NB4 (cell line): ENCODE measurements at regions not wholly inside any gene's neighbourhood (a gene's known extent, or its start where the extent isn't known, plus 50 kb on each side); places are given as distances from the start of the nearest gene placed in this dataset.

Experiments used
- DNase-seq: peaks from one replicate; pipeline ENCODE4 v3.0.0; 2010; ENCODE audit warnings: low read depth
- H3K4me3 ChIP-seq: one replicate; pipeline ENCODE4 v1.5.1; 2011; ENCODE audit warnings: mild to moderate bottlenecking, low read depth, low read length, moderate library complexity
- MYC ChIP-seq: IDR thresholded peaks from 2 replicates; pipeline ENCODE4 v1.6.1; 2011; ENCODE audit warnings: low read depth, low read length
- POLR2A ChIP-seq: IDR thresholded peaks from 2 replicates; pipeline ENCODE4 v1.6.1; 2011; ENCODE audit warnings: mild to moderate bottlenecking; ENCODE audit not compliant: insufficient read length; ENCODE audit errors: extremely low read depth
- TF ChIP-seq, protein P1 (sequence below): IDR thresholded peaks from one replicate; pipeline ENCODE4 v1.5.1; 2012; ENCODE audit warnings: low read depth, low read length
- TF ChIP-seq, protein P2 (sequence below): IDR thresholded peaks from 2 replicates; pipeline ENCODE4 v1.6.1; 2011; ENCODE audit warnings: low read depth, low read length

DNA sequence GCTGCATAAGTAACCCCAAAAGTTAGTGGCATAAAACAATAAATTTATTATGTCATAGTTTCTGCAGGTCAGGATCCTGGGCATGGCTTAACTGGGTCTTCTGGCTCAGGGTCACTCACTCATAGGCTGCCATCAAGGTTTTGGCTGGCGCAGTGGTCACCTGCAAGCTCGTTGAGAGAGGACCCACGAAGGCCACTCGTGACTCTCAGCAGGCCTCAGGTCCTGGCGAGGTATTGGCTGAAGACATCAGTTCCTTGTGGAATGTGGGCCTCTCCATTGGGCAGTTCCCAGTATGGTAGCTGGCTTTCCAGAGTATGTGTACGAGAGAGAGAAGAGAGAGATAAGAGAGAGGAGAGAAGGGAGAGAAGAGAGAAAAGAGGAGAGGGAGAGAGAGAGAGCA is 138.3 kb upstream of the KLF14 start:
- no peak for DNase-seq
- no peak overlapping the region for H3K4me3 ChIP-seq
- TF ChIP-seq, protein P1, sequence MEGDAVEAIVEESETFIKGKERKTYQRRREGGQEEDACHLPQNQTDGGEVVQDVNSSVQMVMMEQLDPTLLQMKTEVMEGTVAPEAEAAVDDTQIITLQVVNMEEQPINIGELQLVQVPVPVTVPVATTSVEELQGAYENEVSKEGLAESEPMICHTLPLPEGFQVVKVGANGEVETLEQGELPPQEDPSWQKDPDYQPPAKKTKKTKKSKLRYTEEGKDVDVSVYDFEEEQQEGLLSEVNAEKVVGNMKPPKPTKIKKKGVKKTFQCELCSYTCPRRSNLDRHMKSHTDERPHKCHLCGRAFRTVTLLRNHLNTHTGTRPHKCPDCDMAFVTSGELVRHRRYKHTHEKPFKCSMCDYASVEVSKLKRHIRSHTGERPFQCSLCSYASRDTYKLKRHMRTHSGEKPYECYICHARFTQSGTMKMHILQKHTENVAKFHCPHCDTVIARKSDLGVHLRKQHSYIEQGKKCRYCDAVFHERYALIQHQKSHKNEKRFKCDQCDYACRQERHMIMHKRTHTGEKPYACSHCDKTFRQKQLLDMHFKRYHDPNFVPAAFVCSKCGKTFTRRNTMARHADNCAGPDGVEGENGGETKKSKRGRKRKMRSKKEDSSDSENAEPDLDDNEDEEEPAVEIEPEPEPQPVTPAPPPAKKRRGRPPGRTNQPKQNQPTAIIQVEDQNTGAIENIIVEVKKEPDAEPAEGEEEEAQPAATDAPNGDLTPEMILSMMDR = no peak
- TF ChIP-seq, protein P2, sequence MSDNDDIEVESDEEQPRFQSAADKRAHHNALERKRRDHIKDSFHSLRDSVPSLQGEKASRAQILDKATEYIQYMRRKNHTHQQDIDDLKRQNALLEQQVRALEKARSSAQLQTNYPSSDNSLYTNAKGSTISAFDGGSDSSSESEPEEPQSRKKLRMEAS = no peak
- no peak for TF ChIP-seq MYC
- no peak for TF ChIP-seq POLR2A

DNA sequence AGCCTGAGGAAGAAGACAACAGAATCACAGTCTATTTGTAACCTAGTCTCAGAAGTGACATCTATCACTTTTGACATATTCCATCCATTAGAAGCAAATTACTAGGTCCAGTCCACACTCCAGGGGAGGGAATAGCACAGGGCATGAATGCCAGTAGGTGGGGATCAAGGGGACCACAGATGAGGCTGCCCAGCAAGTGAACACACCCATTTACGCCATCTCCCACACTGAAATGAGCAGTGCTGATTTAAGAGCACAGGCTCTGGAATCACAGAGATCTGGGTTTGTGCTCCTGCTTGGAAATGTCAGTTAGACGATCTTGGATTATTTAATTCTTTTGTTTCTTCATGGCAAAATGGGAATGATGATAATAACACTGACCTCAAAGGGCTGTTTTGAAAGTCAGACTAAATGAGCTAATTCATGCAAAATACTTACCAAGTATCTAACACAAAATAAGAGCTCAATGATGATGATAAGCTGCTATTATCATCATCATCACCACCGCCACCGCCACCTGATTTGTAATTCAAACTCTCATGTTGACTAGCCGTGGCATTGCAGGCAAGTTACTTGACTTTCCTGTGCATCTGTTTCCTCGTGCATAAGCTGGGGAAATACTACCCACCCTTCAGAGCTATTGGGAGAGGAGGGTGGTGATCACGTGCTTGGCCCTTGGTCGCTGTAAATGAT is 138.9 kb upstream of the KLF14 start:
- H3K4me3 ChIP-seq = no peak overlapping the region
- DNase-seq = no peak
- TF ChIP-seq, protein P2 = no peak
- TF ChIP-seq MYC (no peak), POLR2A (no peak)
- TF ChIP-seq, protein P1 = no peak

DNA sequence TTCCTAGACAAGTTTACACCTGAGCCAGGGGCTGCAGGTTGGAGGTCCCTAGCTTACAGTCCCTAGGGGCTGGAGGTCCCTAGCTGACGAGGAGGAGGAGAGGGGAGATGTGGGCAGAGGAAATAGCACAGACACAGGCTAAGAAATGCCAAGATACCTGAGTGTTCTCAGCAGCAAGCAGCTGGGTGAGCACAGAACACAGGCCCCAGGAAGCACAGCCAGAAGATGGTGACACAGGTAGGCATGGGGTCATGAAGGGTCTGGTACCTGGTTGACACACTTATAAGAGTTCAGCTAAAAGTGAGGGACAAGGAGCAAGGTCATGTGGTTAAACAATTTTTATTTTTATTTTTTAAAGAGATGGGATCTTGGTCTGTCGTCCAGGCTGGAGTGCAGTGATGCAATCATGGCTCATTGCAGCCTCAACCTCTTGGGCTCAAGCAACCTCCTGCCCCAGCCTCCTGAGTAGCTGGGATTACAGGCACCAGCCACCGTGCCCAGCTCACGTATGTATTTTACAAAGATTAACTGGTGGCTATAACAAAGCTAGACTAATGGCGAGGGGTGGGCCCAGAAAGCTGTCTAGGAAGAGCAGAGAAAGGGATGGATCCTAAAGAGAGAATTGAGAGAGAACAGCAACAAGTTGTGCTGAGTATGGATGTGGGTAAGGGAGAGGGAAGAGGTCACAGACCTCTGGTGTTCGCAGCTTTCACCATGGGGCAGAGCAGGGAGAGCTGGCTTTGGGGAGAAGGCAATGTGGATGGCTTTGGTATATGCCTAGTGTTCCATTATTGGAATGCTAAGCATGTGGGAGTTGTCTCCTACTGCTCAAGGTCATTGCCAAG is 140.3 kb upstream of the KLF14 start:
- no peak overlapping the region for H3K4me3 ChIP-seq
- TF ChIP-seq, protein P2 = no peak
- TF ChIP-seq, protein P1 = no peak
- TF ChIP-seq MYC (no peak), POLR2A (no peak)
- no peak for DNase-seq

DNA sequence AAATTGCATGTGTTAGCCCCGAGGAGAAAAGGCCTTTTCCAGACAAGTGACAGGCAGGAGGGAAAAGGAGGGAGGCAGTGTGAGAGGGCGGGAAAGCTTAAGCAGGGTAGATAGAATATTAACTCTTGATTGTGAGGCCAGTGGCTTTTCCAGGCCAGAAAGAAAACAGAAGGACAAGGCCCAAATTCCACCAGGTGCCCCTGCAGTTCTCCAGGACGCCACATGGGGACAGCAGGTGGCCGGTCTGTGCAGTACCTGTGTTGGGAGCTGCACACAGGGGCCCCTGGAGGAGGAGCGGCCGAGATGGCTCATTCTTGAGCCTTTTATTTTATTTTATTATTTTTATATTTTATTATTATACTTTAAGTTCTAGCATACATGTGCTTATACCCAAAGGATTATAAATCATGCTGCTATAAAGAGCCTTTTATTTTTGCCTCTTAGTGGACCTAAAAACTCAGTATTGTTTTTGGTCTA is 141.3 kb upstream of the KLF14 start:
- TF ChIP-seq MYC = no peak
- TF ChIP-seq, protein P1 = peak; percentile 93

GRCh38 chr7:130875901-130876300 is 141.9 kb upstream of the KLF14 start:
- H3K4me3 ChIP-seq = no peak overlapping the region
- TF ChIP-seq, protein P1 = no peak
- TF ChIP-seq MYC = no peak
- no peak for TF ChIP-seq POLR2A
- TF ChIP-seq, protein P2 = no peak
- no peak for DNase-seq

More for the DNA sequence above, 141.3 kb upstream of the KLF14 start:
- peak; percentile 49 for DNase-seq
- no peak overlapping the region for H3K4me3 ChIP-seq
